HG03060 (cell line): ENCODE measurements at regions not wholly inside any gene's neighbourhood (a gene's known extent, or its start where the extent isn't known, plus 50 kb on each side); places are given as distances from the start of the nearest gene placed in this dataset.
"Not testable (repeated sequence)": the region's sequence is repeated elsewhere in the genome, so short reads cannot be mapped to it uniquely, and the experiment has no call there.

ENCODE experiments used
- ATAC-seq: cut with Tn5 transposase; IDR thresholded peaks from one replicate; pipeline ENCODE4 v1.9.1; 2021; ENCODE audit warnings: low read depth, moderate number of reproducible peaks; ENCODE audit not compliant: unreplicated experiment

- ATAC-seq = no peak
Measured at GRCh38 chr21:35206141-35207125, 157.3 kb upstream of the RUNX1 start.

DNA sequence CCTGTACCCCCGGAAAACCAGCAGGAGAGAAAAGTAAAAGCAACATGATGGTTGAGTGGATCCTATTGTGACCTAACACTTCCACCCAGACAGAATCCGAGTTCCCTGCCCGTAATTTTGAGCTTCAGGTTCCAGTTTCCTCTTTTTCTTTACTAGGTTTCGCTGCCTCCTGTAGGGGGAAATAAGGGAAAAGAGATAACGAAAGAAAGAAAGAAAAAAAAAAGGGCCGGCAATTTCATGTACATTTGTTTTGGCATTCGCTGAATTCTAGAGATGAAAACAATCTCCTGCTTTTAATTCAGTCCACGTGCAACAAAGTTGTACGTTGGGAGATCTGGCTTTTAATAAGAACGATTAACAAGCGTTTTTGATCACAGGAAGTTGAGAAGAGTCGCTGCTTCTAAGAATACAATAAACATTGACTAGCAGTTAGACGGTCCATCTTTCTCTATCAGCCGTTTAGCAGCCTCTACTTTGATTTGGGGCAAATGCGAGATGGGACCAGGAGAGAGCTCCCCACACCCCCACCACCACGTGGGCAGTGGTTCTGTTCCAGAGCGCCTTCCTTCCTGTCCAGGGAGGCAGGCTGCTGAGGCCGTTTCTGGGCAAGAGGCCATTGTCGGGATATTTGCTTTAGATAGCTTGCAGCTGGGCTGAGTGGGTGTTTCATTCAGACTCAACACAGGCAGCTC lies 155.9 kb upstream of the RUNX1 start:
- no peak for ATAC-seq

DNA sequence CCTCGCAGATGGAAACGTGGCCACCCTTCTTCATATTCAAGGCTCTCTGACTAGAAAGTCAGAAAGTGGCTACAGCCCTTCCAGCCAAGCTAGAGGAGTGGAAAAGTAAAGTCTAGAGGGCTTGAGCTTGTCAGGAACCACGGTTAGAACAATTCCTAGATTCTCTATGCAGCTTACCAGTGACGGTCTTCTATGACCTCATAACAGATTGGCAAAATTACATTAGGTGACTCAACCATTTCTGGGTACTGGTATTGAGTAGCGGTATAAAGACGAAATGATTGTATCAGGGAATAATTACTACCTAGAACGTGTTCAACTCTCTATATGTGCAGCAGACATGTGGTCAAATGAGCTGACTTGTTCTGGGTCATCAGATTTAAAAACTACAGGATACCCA lies 155.0 kb upstream of the RUNX1 start:
- no peak for ATAC-seq

DNA sequence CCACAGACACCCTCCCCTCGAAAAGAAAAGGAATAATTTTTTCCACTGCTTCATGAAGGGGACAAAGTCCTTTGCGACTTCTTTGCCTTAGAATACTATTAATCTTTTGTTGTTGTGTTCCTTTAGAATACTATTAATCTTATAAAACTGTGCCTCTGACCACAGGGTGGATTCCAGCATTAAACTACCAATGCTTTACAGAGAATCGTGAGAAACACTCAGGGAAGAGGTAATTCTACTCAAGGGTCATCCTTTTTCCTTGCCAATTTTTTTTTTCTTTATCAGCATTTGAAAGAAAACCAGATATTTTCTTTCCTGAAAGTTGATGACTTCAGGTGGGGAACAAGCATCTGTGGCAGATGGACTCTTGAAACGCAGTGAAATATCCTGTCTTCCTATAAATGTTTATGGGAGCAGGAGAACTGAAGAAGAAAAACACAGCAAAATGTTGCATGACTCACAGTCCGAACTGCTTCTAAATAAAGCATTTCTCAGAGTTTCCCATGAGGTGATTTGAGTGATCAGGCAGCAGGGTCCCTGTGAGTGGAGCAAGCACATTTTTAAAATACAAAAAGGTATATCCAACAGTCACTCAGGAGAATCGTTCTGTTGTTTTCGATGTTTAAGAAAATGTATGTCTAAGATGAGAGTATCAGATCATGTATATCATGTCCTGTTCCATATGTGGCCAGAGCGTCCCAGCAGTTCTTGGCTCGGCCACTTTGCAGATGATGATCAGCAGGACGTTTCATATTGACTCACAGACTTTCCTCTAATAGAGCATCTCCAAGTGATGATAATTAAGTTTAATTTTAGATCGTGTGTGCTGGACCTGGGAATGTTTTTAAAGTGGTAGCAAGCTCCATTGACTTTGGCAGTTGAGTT lies 154.2 kb upstream of the RUNX1 start:
- ATAC-seq = no peak

DNA sequence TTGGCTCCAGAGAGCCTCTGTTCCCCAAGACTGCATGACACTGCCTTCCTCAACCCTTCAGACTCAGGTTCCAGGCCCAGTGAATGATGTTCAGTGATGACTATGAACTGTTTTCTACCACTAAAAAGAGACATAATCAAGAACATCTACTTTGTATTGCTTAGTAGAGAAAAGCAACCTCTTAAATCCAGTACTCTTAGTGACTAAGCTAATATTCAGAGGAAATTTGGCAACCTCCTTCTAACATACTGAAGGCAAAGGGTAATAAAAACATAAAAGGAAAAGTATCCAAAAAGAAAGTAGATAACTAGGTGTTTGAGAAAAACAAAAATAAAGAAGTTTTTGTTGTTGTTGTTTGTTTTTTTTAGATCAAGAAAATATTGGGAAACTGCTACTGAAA lies 153.3 kb upstream of the RUNX1 start:
- no peak for ATAC-seq

DNA sequence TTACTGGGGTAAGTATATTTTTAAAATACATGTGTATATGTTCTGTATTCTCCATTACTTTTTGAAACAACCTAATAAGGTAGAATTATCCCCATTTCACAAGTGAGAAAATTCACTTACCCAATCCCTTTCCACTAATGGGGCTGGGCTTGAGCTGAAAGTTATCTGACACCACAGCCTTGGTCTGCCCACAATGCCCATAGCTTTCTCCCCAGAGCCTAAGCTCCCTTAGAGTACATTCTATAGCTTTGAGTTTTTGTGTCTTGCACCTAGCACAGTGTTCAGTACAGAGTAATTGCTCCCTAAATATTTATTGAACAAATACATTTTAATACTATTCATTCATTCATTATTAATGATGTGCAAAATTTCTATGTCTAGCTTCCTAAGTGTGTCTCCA lies 152.7 kb upstream of the RUNX1 start:
- ATAC-seq = no peak

- ATAC-seq = no peak
Measured at GRCh38 chr21:35201288-35201687, 152.2 kb upstream of the RUNX1 start.

- no peak for ATAC-seq
Measured at GRCh38 chr21:35199733-35200015, 150.6 kb upstream of the RUNX1 start.

- ATAC-seq = no peak
Measured at GRCh38 chr21:35198982-35199732, 150.1 kb upstream of the RUNX1 start.

GRCh38 chr21:35198565-35198964 lies 149.5 kb upstream of the RUNX1 start:
- no peak for ATAC-seq

DNA sequence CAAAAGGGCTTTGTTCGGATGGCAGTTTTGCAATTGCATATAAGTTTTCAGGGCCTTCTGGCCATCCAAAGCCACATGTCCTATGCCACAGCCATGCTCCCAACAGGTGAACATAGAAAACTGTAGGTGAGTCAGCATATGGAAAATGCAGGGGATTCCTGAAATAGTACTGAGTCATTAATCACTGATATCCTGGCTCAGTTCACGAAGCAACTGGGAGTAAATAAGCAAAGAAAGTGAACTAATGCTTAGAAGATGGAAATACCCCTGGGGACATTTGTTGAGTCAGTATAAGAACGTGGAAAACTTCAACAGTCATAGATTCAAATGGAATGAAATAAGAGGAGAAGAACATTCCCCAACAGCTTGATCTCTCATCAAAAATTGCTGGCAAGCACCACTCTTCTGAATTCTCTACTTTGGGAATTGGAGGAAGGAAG lies 148.9 kb upstream of the RUNX1 start:
- ATAC-seq = no peak

DNA sequence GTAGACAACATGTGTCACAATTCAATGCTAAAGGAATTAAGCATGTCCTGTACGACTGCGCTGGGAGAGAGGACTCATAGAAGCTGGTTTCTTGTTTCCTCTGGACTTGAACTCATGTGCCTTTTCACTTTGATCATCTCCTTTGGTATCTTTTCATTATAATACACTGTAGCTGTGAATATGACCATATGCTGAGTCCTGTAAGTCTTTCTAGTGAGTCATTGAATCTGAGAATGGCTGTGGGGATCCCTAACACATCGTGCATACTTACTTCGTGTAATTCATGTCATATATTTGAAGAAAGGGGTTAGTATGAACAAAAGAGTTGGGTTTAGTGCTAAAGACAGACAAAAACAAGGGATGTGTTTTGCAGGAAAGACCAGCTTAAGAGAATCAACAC lies 148.1 kb upstream of the RUNX1 start:
- no peak for ATAC-seq

DNA sequence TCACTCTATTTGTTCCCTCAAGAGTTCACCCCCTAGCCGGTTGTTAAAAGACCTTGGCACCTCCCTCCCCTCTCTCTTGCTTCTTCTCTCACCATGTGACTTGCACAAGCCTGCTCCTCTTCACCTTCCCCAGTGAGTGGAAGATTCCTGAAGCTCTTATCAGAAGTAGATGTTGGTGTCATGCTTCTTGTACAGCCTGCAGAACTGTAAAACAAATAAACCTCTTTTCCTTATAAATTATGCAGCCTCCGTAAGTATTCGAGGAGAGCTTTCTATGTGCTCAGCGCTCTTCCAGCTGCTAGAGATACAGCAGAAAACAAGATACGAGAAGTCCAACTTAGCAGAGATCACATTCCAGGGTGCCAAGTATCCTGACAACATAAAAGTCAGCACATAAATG lies 147.0 kb upstream of the RUNX1 start:
- ATAC-seq = no peak

DNA sequence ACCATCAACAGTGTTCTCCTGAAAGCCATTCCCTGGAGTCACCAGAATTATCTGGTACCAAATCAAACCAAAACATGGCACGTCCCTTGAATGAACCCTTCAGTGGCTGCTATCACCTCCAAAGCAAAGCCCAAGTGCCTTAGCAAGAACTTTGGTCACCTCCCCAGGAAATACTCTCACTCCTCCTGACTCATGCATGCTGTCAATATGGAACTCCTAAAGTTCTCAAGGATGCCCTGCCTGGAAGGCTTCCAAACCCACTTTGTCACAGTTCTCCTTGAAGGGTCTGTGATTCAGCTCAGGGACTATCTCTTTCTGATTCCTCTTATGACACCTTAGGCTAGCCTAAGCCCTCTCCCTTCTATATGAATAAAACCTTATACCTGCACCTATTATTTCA lies 146.1 kb upstream of the RUNX1 start:
- no peak for ATAC-seq

DNA sequence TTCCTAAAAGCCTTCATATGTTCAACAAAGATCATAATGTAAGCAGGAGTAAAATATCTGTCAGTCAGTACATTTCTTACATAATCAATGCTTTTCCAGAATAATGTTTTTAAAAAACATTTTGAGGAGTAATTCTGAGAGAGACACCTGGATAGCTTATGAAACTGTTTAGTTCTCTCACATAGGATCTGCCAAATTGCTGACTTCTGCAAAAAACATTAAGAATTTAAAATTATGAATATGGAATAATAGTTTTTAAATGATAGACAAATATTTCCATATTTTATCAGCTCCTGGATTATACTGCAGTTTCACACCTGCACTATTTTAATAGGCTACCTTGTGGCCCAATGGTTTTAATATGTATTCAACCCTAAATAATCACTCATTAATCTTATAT lies 142.7 kb upstream of the RUNX1 start:
- ATAC-seq = no peak

DNA sequence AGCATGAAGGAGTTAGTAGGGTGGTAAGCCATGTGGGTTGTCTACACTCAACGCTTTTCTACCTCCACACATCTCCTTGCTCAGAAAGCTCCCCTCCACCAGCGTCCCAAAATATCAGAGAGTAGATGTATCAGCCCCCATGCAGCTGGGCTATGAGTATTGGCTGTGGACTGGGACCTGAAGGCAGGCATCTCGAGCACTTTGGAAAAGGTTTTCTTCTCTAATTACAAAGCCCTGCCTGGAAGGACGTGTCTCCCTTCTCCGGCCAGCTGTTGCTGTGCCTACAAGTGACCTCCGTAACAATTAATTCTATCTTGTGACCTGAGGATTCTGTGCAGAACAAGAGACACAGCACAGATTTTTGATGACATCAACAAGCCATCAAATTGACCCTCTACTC lies 142.0 kb upstream of the RUNX1 start:
- ATAC-seq = no peak

DNA sequence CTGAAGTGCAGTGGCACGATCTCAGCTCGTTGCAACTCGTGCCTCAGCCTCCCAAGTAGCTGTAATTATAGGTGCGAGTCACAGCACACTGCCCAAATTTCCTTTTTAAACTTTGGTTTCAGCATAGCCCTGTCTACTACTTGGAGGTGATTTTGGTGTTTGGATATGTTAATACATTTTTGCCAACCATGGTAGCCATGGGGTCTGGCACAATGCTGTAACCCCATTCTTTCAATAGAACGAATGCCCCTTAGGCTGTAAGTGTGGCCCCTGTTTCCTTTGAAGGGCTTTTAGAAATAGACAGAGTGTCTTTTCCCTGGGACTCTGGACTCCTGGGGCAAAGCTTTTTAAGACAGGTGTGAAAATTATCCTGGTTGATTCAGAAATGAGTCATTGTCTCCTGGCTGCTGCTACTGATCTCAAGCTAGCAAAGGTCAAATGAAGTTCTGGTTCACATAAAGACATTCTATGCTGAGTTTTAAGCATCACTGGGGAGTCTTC lies 141.1 kb upstream of the RUNX1 start:
- no peak for ATAC-seq

GRCh38 chr21:35189077-35189863 lies 140.2 kb upstream of the RUNX1 start:
- peak; percentile 85 for ATAC-seq

DNA sequence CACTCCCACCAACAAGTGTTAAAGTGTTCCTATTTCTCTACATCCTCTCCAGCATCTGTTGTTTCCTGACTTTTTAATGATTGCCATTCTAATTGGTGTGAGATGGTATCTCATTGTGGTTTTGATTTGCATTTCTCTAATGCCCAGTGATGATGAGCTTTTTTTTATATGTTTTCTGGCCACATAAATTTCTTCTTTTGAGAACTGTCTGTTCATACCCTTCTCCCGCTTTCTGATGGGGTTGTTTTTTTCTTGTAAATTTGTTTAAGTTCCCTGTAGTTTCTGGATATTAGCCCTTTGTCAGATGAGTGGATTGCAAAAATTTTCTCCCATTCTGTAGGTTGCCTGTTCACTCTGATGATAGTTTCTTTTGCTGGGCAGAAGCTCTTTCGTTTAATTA lies 134.3 kb upstream of the RUNX1 start:
- ATAC-seq = not testable (repeated sequence)
